ENCODE measurements at regions not wholly inside any gene's neighbourhood (a gene's known extent, or its start where the extent isn't known, plus 50 kb on each side); places are given as distances from the start of the nearest gene placed in this dataset.
"Not testable (repeated sequence)": the region's sequence is repeated elsewhere in the genome, so short reads cannot be mapped to it uniquely, and the experiment has no call there.

DNA sequence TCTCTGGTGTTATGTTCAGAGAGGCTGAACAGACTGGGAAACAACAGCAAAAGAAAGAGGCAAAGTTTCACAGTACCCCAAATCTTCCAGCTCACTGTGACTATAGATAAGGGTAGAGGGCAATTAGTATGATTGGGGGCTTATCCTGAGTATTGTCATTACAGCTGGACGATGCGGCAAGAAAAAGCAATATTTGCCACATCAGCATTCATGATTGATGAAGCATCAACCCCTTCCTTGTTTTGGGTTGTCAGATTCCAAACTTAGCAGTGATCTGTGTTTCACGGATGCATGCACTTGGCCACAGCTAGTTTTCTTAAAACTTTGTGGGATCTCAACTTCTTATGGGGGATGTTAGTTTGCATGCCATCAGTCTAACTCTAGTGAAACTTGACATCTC, 348.8 kb upstream of the SLITRK5 start:
- TF ChIP-seq POLR2A (IDR thresholded peaks at IDR 0.05) (no peak), CTCF (IDR thresholded peaks at IDR 0.05) (no peak)
- H3K4me1 ChIP-seq = no peaks in the 10 kb centered on the region
- no peak overlapping the region for H3K4me3 ChIP-seq
- no peaks in the 10 kb centered on the region for H3K27me3 ChIP-seq
- DNase-seq = no peak
- no peaks in the 10 kb centered on the region for H3K9me3 ChIP-seq
- no peaks in the 10 kb centered on the region for H3K36me3 ChIP-seq
- no peak overlapping the region for H3K27ac ChIP-seq

- Histone ChIP-seq H3K27me3 (no peaks in the 10 kb centered on the region), H3K27ac (no peak overlapping the region), H3K4me1 (no peaks in the 10 kb centered on the region), H3K4me3 (no peak overlapping the region), H3K9me3 (no peaks in the 10 kb centered on the region), H3K36me3 (no peaks in the 10 kb centered on the region)
- TF ChIP-seq POLR2A (IDR thresholded peaks at IDR 0.05) (no peak), CTCF (IDR thresholded peaks at IDR 0.05) (no peak)
- DNase-seq = no peak
Measured at GRCh38 chr13:87324558-87324957, 346.6 kb upstream of the SLITRK5 start.

GRCh38 chr13:87331178-87331577, 340.0 kb upstream of the SLITRK5 start:
- no peak overlapping the region for H3K27ac ChIP-seq
- DNase-seq = no peak
- H3K9me3 ChIP-seq = no peaks in the 10 kb centered on the region
- TF ChIP-seq CTCF (IDR thresholded peaks at IDR 0.05) (no peak), POLR2A (IDR thresholded peaks at IDR 0.05) (no peak)
- no peaks in the 10 kb centered on the region for H3K4me1 ChIP-seq
- H3K27me3 ChIP-seq = no peaks in the 10 kb centered on the region
- no peaks in the 10 kb centered on the region for H3K36me3 ChIP-seq
- no peak overlapping the region for H3K4me3 ChIP-seq

DNA sequence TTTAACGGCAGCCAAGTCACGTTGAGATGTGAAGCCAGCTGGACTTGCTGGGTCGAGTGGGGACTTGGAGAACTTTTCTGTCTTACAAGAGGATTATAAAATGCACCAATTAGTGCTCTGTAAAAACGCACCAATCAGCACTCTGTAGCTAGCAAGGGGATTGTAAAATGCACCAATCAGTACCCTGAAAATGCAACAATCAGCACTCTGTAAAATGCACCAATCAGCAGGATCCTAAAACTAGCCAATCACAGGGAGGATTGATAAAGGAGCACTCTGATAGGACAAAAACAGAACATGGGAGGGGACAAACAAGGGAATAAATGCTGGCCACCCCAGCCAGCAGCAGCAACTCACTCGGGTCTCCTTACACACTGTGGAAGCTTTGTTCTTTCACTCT, 337.6 kb upstream of the SLITRK5 start:
- Histone ChIP-seq H3K4me3 (no peak overlapping the region), H3K36me3 (no peaks in the 10 kb centered on the region), H3K9me3 (no peaks in the 10 kb centered on the region), H3K4me1 (no peaks in the 10 kb centered on the region), H3K27me3 (no peaks in the 10 kb centered on the region), H3K27ac (no peak overlapping the region)
- no peak for DNase-seq
- TF ChIP-seq CTCF (IDR thresholded peaks at IDR 0.05) (no peak), POLR2A (IDR thresholded peaks at IDR 0.05) (no peak)

GRCh38 chr13:87334176-87334575, 337.0 kb upstream of the SLITRK5 start:
- TF ChIP-seq CTCF (IDR thresholded peaks at IDR 0.05) = no peak
- Histone ChIP-seq H3K4me1 (no peaks in the 10 kb centered on the region), H3K36me3 (no peaks in the 10 kb centered on the region), H3K4me3 (no peak overlapping the region), H3K27ac (no peak overlapping the region), H3K27me3 (no peaks in the 10 kb centered on the region), H3K9me3 (no peaks in the 10 kb centered on the region)
- DNase-seq = no peak

DNA sequence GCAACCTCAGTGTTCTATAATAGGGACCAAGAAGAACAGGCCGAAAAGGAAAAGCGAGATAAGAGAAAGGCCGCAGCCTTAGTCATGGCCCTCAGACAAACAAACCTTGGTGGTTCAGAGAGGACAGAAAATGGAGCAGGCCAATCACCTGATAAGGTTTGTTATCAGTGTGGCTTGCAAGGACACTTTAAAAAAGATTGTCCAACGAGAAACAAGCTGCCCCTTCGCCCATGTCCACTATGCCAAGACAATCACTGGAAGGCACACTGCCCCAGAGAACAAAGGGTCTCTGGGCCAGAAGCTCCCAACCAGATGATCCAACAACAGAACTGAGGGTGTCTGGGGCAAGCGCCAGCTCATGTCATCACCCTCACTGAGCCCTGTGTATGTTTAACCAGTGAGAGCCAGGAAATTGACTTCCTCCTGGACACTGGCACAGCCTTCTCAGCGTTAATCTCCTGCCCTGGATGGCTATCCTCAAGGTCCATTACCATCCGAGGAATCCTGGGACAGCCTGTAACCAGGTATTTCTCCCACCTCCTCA, 334.8 kb upstream of the SLITRK5 start:
- H3K27ac ChIP-seq, H3K27me3 ChIP-seq, H3K4me3 ChIP-seq, H3K4me1 ChIP-seq, H3K9me3 ChIP-seq, H3K36me3 ChIP-seq, DNase-seq: not testable (repeated sequence)
